Esophagus mucosa (tissue), 1 donor: ENCODE measurements at regions not wholly inside any gene's neighbourhood (a gene's known extent, or its start where the extent isn't known, plus 50 kb on each side); places are given as distances from the start of the nearest gene placed in this dataset.
A peak's percentile ranks its signal among the peaks of the same experiment; 100 is the strongest.
"Not testable (repeated sequence)": the region's sequence is repeated elsewhere in the genome, so short reads cannot be mapped to it uniquely, and the experiment has no call there.

Source experiments
- ATAC-seq: fragments of 200-7000 bp; cut with Tn5 transposase; one replicate; pipeline ENCODE4 v1.9.1; 2020
- donor health status: DM: yes; HTN: yes; CAD: no.

DNA sequence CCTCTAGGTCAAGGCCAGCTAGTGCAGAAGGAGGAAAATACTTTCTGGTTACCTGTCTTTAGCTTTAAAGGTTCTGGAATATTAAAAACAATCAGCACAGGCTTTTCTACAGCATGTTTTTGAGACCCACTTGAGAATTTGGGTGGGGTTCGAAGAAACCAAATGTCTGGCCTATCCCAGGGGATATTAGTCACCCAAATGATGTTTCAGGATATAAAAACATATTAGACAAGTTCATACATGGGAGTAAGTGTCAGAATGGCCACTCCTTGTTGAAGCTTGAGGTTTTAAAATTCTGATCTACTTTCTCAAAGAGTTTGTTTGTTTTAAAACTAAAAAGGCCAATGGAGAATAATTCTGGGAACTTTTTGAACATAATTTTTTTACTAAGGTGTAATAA is 158.6 kb upstream of the DLX2 start:
- peak; percentile 97 for ATAC-seq

- ATAC-seq, result no peak
Measured at GRCh38 chr2:172262486-172262885, 159.8 kb upstream of the DLX2 start.

DNA sequence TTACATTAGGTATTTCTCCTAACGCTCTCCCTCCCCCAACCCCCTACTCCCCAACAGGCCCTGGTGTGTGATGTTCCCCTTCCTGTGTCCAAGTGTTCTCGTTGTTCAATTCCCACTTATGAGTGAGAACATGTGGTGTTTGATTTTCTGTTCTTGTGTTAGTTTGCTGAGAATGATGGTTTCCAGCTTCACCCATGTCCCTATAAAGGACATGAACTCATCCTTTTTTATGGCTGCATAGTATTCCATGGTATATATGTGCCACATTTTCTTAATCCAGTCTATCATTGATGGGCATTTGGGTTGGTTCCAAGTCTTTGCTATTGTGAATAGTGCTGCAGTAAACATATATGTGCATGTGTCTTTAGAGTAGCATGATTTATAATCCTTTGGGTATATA is 162.1 kb upstream of the DLX2 start:
- ATAC-seq, result not testable (repeated sequence)

DNA sequence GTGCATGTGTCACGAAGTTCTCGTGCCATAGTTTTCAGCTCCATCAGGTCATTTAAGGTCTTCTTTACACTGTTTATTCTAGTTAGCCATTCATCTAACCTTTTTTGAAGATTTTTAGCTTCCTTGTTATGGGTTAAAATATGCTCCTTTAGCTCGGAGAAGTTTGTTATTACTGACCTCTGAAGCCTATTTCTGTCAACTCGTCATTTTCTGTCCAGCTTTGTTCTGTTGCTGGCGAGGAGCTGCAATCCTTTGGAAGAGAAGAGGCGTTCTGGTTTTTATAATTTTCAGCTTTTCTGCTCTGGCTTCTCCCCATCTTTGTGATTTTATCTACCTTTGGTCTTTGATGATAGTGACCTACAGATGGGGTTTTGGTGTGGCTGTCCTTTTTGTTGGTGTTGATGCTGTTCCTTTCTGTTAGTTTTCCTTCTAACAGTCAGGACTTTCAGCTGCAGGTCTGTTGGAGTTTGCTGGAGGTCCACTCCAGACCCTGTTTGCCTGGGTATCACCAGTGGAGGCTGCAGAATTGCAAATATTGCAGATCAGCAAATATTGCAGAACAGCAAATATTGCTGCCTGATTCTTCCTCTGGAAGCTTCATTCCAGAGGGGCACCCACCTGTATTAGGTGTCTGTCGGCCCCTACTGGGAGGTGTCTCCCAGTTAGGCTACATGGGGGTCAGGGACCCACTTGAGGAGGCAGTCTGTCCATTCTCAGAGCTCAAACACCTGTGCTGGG is 157.7 kb upstream of the ITGA6 start:
- not testable (repeated sequence) for ATAC-seq

DNA sequence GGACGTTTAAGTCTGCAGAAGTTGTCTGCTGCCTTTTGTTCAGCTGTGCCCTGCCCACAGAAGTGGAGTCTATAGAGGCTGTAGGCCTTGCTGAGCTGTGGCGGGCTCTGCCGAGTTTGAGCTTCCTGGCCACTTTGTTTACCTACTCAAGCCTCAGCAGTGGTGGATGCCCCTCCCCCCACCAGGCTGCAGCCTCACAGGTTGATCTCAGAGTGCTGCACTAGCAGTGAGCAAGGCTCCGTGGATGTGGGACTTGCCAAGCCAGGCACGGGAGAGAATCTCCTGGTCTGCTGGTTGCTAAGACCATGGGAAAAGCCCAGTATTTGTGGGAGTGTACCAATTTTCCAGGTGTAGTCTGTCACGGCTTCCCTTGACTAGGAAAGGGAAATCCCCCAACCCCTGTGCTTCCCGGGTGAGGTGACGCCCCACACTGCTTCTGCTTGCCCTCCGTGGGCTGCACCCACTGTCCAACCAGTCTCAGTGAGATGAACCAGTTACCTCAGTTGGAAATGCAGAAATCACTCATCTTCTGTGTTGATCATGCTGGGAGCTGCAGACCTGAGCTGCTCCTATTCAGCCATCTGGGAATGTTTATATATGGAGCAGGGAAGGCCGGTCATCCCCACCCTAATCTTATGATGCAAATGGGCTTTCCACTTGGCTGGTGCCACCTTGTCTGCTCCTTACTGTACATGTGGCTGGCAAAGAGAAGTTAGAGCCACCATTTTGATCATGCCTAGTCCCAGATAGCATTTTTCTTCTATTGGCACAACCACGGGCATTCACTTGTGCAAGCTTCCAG is 156.9 kb upstream of the ITGA6 start:
- no peak for ATAC-seq

- ATAC-seq, result no peak
Measured at GRCh38 chr2:172273910-172274571, 153.3 kb upstream of the ITGA6 start.

DNA sequence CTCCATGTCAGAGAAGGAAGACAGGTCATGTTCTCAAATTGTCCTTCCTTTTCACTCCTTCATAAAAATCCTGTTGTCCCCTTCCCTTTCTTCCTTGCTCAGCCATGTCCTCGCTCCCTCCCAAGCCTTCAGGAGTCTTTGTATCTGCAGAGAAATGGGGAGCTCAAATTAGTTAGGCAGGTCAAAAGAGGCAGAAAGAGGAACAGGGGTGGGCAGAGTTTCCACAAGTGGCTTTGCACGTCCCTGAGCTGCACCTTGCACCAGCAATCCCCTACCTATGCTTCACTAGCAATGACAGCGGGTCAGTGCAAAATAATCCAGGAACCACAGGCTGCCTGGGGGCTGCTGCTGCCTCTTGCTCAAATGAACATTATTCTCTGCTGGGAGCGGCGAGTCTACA is 152.1 kb upstream of the ITGA6 start:
- ATAC-seq, result no peak

DNA sequence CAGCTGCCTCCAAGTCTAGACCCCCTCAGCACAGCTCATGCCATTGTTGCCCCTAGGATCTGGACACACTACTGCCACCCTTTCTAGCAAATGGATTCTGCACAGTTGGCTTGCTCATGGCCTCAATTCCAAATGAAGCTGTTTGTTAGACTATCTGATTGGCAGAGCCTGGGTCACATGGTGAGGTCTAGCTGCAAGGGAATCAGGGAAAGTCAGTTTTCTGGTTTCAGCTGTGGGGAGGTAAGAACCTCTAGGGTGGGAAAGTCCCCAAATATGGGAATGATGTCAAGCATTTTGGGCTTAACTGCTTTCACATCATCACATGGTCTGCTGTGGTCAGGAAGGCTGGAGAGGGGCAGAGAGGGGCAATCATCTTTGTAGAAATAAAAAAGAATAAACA is 150.4 kb upstream of the ITGA6 start:
- no peak for ATAC-seq

DNA sequence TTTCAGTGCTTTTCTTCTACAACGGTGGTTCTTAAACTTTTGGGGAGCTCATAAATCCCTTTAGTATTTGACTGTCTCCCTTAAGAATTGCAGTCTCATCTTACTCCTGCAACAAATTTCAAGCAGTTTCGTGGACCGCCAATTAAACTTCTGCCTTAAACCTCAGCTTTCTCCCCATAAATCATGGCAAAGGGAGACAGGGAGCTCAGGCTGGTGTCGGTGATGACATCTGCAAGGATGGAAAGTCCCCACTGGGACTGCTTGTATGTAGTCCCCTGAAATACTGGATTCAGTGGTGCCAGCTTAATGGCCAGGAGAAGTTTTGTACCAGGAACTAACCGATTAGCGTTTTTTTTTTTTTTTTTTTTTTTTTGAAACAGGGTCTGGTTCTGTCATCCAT is 148.7 kb upstream of the ITGA6 start:
- no peak for ATAC-seq

- no peak for ATAC-seq
Measured at GRCh38 chr2:172279214-172279613, 148.2 kb upstream of the ITGA6 start.

GRCh38 chr2:172279813-172280212 is 147.6 kb upstream of the ITGA6 start:
- peak; percentile 21 for ATAC-seq

GRCh38 chr2:172280571-172281361 is 146.6 kb upstream of the ITGA6 start:
- ATAC-seq, result no peak

DNA sequence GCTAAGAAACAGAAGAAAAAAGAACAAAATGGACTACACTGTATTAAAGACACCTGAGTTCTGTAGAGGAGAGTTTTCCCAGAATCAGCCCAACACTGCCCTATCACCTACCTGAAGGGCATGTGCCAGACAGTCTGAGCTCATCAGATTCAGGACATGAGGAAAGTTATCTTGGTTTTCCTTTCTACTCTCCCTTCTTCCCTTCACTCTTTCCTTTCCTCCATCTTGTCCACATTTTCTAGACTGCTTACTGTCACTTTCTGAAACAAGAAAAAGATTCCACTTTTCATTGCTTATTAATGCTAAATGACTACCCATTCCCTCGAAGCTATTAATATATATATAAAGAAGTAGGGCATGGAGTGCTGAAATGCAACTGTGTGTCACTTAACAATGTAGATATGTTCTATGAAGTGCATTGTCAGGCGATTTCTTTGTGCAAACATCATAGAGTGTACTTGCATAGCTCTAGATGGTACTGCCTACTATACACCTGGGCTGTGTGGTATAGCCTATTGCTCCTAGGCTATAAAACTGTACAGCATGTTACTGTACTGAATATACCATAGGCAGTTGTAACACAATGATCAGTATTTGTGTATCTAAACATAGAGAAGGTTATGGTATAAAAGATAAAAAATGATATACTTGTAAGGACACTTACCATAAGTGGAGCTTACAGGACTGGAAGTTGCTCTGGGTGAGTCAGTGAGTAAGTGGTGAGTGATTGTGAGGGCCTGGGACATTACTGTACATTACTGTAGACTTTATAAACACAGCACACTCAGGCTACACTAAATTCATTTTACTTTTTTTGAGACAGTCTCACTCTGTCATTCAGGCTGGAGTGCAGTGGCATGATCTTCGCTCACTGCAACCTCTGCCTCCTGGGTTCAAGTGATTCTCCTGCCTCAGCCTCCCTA is 145.5 kb upstream of the ITGA6 start:
- no peak for ATAC-seq

DNA sequence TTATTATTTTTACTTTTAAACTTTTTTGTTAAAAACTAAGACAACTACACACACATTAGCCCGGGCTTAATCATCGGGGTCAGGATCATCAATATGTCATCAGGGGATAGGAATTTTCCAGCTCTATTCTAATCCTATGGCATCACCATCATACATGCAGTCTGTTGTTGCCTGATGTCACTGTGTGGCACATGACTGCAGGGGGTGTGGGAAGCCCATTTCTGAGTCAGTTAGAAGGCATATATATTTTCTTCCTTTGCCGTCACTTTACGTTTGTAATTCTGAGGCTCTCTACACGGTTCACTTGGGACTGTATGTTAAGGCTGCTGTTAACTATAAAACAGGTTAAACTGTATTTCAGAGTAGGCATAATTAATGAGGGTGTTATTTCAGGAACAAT is 144.4 kb upstream of the ITGA6 start:
- ATAC-seq, result peak; percentile 35

DNA sequence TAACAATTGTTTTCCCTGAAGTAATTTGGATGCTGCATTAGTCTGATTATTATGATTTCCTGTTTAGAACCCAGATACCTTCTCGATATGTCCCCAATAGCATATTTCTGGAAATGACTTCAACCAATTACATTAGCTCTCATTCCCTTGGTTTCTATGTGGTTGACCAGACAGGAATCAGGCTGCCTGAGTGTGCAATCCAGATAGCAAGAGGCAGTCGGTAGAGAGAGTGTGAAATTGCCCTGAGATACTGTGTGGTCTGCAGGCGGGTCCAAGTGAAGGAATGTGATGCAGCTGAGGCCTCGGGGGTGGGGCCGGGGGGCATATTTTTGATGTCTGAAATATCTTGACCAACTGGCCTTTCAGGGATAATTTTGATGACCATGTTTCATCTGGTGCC is 143.9 kb upstream of the ITGA6 start:
- no peak for ATAC-seq

- no peak for ATAC-seq
Measured at GRCh38 chr2:172284209-172284608, 143.2 kb upstream of the ITGA6 start.

- no peak for ATAC-seq
Measured at GRCh38 chr2:172285010-172285621, 142.3 kb upstream of the ITGA6 start.

DNA sequence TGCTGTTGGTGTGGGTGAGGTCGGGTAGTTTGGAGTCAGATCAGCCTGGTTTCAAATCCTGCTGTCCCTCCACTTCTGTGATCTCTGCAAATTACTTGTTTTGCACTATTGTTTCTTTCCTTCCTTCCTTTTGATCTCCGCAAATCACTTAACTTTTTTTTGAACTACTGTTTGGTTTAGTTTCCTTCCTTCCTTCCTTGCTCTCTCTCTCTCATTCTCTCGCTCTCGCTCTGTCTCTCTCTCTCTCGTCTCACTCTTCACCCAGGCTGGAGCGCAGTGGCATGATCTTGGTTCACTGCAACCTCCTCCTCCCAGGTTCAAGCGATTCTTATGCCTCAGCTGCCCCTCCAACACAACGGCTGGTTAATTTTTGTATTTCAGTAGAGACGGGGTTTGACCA is 141.6 kb upstream of the ITGA6 start:
- ATAC-seq, result no peak

DNA sequence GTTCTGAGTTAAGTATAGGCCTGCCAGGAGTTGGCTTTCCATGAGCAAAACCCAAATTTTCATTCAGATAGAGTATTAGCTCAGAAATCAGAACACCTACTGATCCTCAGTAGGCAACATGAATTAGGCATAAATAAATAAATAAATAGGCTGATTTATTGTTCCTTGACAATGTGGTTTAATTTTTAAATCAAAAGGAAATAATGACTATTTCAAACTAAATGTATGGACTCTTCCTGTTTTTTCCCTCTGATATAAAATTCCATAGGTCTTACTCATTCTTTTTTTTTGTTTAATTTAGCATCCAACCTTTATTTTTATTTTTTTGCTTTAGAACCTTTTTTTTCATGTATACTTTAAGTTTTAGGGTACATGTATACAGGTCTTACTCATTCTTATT is 140.2 kb upstream of the ITGA6 start:
- ATAC-seq, result no peak

GRCh38 chr2:172287605-172288315 is 139.6 kb upstream of the ITGA6 start:
- no peak for ATAC-seq

DNA sequence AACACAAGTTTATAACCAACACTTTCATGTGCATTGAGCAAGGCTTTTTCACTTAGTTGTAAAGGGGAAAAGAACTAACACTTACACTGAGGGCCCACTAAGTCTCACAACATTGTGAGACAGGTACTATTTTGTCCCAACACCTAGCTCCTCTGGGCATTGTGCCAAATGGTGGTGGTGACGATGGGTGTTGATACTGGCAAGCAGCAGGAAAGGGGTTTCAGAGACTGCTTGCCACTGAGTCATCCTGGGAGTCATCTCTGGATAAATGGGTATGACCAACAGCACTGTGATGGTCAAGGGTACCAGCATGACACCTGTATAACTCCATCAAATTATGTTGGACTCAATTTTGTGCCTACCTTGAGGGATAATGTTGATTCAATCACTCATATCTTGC is 138.8 kb upstream of the ITGA6 start:
- ATAC-seq, result no peak
